ENCODE measurements at regions not wholly inside any gene's neighbourhood (a gene's known extent, or its start where the extent isn't known, plus 50 kb on each side); places are given as distances from the start of the nearest gene placed in this dataset.

DNA sequence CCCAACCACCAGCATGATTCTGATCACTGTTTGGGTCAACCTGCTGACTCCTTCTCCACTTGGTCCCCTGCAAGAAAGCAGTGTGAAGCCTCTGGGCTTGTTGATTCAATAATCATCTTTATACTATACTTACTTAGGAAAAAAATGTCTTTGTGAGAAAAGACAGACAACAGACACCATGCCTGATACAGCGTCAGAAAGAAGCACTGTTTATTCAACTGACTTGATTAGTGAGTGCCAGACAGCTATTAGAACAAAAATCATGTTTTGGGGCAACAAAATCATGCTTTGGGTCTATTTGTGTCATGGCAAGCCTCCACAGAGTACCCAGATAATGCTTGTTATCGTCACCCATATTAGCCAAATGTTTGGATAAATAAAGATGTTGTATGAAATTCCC, 58.7 kb upstream of the ATL2 start:
- Histone ChIP-seq H3K9ac (ENCODE audit: low read length) (no peak overlapping the region), H3K4me3 (ENCODE audit: low read length) (no peak overlapping the region), H3K36me3 (ENCODE audit: control insufficient read depth, insufficient read depth, low read length, severe bottlenecking) (no peaks in the 10 kb centered on the region), H3K9me3 (ENCODE audit: control insufficient read depth, low read length) (no peaks in the 10 kb centered on the region), H3K4me1 (ENCODE audit: control insufficient read depth, insufficient read depth, low read length) (peaks cover 18% of the 10 kb centered on the region), H3K27me3 (replicated peaks; ENCODE audit: control insufficient read depth, insufficient read depth, low read length) (peaks cover 12% of the 10 kb centered on the region)
- DNase-seq (ENCODE audit: low read depth) = no peak

DNA sequence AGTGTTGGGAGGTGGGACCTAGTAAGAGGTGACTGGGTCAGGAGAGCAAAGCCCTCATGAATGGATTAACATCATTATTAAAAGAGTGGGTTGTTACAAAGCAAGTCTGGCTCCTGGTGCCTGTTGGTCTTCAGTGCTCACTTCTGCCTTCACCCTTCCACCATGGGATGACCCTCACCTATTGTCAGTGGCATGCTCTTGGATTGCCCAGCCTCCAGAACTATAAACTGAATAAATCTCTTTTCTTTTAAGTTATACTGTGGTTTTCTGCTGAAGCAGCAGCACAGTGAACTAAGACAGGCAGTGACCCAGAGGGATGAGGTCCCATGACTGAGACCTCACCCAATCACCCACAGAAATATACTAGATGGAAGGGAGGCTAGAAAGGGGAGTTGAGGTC, 57.5 kb upstream of the ATL2 start:
- Histone ChIP-seq H3K36me3 (ENCODE audit: control insufficient read depth, insufficient read depth, low read length, severe bottlenecking) (no peaks in the 10 kb centered on the region), H3K4me3 (ENCODE audit: low read length) (no peak overlapping the region), H3K27me3 (replicated peaks; ENCODE audit: control insufficient read depth, insufficient read depth, low read length) (peaks cover 9% of the 10 kb centered on the region), H3K9me3 (ENCODE audit: control insufficient read depth, low read length) (no peaks in the 10 kb centered on the region), H3K4me1 (ENCODE audit: control insufficient read depth, insufficient read depth, low read length) (peaks cover 18% of the 10 kb centered on the region), H3K9ac (ENCODE audit: low read length) (no peak overlapping the region)
- DNase-seq (ENCODE audit: low read depth) = no peak

DNA sequence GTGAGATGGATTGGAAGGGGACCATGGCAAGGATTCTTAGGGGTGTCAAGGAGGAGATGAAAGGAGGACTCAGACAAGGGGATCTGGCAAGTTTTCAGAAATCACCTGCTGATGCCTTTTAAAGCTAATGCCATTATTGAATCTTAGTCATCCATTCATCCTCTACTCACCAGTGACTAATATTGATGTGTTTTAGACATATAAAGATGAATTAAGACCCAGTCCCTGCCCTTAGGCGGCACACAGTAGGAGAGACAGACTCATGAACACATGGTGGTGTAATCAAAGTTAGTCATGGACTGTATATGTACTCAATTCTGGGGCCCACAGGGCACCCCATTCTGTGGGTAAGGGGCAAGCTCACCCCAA, 56.5 kb upstream of the ATL2 start:
- Histone ChIP-seq H3K9me3 (ENCODE audit: control insufficient read depth, low read length) (no peaks in the 10 kb centered on the region), H3K4me3 (ENCODE audit: low read length) (no peak overlapping the region), H3K4me1 (ENCODE audit: control insufficient read depth, insufficient read depth, low read length) (peaks cover 25% of the 10 kb centered on the region), H3K27me3 (replicated peaks; ENCODE audit: control insufficient read depth, insufficient read depth, low read length) (peaks cover 6% of the 10 kb centered on the region), H3K36me3 (ENCODE audit: control insufficient read depth, insufficient read depth, low read length, severe bottlenecking) (no peaks in the 10 kb centered on the region), H3K9ac (ENCODE audit: low read length) (no peak overlapping the region)
- no peak for DNase-seq (ENCODE audit: low read depth)

GRCh38 chr2:38432820-38433606, 55.9 kb upstream of the ATL2 start:
- no peak for DNase-seq (ENCODE audit: low read depth)
- peaks cover 26% of the 10 kb centered on the region for H3K4me1 ChIP-seq (ENCODE audit: control insufficient read depth, insufficient read depth, low read length)
- H3K9ac ChIP-seq (ENCODE audit: low read length) = peak overlapping the region; percentile 41
- H3K27me3 ChIP-seq (replicated peaks; ENCODE audit: control insufficient read depth, insufficient read depth, low read length) = peaks cover 6% of the 10 kb centered on the region
- no peak overlapping the region for H3K4me3 ChIP-seq (ENCODE audit: low read length)
- H3K9me3 ChIP-seq (ENCODE audit: control insufficient read depth, low read length) = no peaks in the 10 kb centered on the region
- no peaks in the 10 kb centered on the region for H3K36me3 ChIP-seq (ENCODE audit: control insufficient read depth, insufficient read depth, low read length, severe bottlenecking)

GRCh38 chr2:38430597-38431207, 53.6 kb upstream of the ATL2 start:
- Histone ChIP-seq H3K36me3 (ENCODE audit: control insufficient read depth, insufficient read depth, low read length, severe bottlenecking) (no peaks in the 10 kb centered on the region), H3K4me3 (ENCODE audit: low read length) (no peak overlapping the region), H3K4me1 (ENCODE audit: control insufficient read depth, insufficient read depth, low read length) (peaks cover 26% of the 10 kb centered on the region), H3K9me3 (ENCODE audit: control insufficient read depth, low read length) (no peaks in the 10 kb centered on the region), H3K9ac (ENCODE audit: low read length) (no peak overlapping the region), H3K27me3 (replicated peaks; ENCODE audit: control insufficient read depth, insufficient read depth, low read length) (peaks cover 2% of the 10 kb centered on the region)
- DNase-seq (ENCODE audit: low read depth) = no peak

DNA sequence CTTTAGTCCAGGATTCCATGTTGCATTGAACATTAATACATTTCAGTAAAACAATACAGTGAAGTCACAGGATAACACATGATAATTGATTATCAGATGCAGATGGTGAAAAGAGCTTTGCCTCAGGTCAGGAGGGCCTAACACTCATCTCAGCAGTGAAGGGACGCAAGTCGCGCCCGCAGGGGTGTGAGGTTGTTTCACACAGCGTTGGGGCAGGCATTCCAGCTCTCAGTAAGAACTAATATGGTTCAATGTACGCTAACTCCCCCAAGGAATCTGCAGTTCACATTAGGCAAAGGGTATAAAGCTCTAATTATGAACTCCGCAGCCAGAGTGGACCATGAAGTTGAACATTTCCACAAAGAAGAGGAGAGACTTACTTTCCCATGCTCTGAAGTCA, 53.1 kb upstream of the ATL2 start:
- Histone ChIP-seq H3K9ac (ENCODE audit: low read length) (no peak overlapping the region), H3K27me3 (replicated peaks; ENCODE audit: control insufficient read depth, insufficient read depth, low read length) (peaks cover 4% of the 10 kb centered on the region)
- no peak for DNase-seq (ENCODE audit: low read depth)

GRCh38 chr2:38427936-38428335, 50.9 kb upstream of the ATL2 start:
- H3K4me3 ChIP-seq (ENCODE audit: low read length) = no peak overlapping the region
- H3K9ac ChIP-seq (ENCODE audit: low read length) = no peak overlapping the region
- peaks cover 4% of the 10 kb centered on the region for H3K27me3 ChIP-seq (replicated peaks; ENCODE audit: control insufficient read depth, insufficient read depth, low read length)
- DNase-seq (ENCODE audit: low read depth) = no peak
- H3K4me1 ChIP-seq (ENCODE audit: control insufficient read depth, insufficient read depth, low read length) = peaks cover 14% of the 10 kb centered on the region
- no peaks in the 10 kb centered on the region for H3K9me3 ChIP-seq (ENCODE audit: control insufficient read depth, low read length)
- no peaks in the 10 kb centered on the region for H3K36me3 ChIP-seq (ENCODE audit: control insufficient read depth, insufficient read depth, low read length, severe bottlenecking)

More for the DNA sequence above, 53.1 kb upstream of the ATL2 start:
- Histone ChIP-seq H3K4me3 (ENCODE audit: low read length) (no peak overlapping the region), H3K4me1 (ENCODE audit: control insufficient read depth, insufficient read depth, low read length) (peaks cover 26% of the 10 kb centered on the region), H3K36me3 (ENCODE audit: control insufficient read depth, insufficient read depth, low read length, severe bottlenecking) (no peaks in the 10 kb centered on the region), H3K9me3 (ENCODE audit: control insufficient read depth, low read length) (no peaks in the 10 kb centered on the region)

DNA sequence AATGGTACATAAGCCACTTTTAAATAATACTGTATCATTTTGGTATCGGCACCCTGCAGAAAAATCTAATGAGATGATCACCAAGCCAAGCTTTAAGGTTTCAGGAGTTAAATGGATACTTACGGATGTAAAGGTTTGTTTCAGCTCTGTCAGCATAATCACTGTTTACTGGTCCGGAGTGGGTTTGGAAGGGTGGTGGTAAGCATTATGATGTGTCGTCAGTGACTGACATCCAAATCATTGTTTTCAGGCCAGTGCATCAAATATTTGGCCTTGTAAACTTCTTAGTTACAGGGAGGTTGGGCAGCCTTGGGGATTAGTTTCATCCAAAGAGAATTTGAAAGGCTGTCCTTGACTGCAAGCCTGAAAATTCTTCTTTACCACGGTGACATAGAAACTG, 50.0 kb upstream of the ATL2 start:
- DNase-seq (ENCODE audit: low read depth) = no peak
- H3K4me3 ChIP-seq (ENCODE audit: low read length) = no peak overlapping the region

More for the DNA sequence above, 50.0 kb upstream of the ATL2 start:
- Histone ChIP-seq H3K9me3 (ENCODE audit: control insufficient read depth, low read length) (no peaks in the 10 kb centered on the region), H3K9ac (ENCODE audit: low read length) (no peak overlapping the region), H3K4me1 (ENCODE audit: control insufficient read depth, insufficient read depth, low read length) (peaks cover 7% of the 10 kb centered on the region), H3K36me3 (ENCODE audit: control insufficient read depth, insufficient read depth, low read length, severe bottlenecking) (no peaks in the 10 kb centered on the region), H3K27me3 (replicated peaks; ENCODE audit: control insufficient read depth, insufficient read depth, low read length) (peaks cover 4% of the 10 kb centered on the region)

Data from adipocyte (in vitro differentiated cells).